ENCODE measurements at regions not wholly inside any gene's neighbourhood (a gene's known extent, or its start where the extent isn't known, plus 50 kb on each side); places are given as distances from the start of the nearest gene placed in this dataset.
"Not testable (repeated sequence)": the region's sequence is repeated elsewhere in the genome, so short reads cannot be mapped to it uniquely, and the experiment has no call there.

DNA sequence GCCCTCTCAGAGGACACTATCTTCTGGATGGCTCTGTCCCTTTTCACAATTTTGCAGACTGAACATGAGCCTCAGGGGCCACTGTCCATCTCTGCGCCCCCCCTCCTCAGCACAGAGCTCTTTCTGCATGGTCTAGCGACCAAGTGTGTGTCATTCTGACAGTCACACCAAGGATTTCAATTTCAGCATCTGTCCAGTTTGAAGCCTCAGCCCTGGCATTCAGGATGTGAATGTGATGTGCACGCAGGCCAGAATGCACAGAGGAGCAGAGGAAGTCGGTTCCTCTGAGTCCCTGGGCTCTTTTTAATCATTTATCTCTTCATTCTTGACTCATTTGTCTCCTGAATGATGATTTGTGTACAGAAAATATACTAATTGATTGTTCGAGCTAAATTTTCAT, 102.0 kb upstream of the PWP1 start:
- no peak for DNase-seq (ENCODE audit: low read depth in 2 of 2)

DNA sequence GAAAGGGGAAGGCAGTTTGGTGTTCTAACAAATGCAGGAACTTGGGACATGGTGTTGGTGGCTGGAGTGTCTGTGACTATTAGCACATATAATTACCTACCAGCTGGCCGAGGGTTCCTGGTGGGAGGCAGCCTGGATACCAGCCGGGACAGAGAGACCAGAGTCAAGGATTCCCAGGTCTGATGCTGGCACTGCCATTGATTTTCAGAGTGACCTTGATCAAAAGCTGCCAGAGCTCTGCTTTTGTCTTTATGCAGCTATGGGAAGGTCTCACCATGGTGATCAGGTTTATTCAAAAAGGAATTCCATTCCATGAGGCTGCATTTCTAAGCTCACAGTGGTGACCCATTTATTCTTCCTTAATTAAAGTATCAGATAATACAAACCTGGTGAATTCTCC, 101.0 kb upstream of the PWP1 start:
- DNase-seq (ENCODE audit: low read depth in 2 of 2): no peak

DNA sequence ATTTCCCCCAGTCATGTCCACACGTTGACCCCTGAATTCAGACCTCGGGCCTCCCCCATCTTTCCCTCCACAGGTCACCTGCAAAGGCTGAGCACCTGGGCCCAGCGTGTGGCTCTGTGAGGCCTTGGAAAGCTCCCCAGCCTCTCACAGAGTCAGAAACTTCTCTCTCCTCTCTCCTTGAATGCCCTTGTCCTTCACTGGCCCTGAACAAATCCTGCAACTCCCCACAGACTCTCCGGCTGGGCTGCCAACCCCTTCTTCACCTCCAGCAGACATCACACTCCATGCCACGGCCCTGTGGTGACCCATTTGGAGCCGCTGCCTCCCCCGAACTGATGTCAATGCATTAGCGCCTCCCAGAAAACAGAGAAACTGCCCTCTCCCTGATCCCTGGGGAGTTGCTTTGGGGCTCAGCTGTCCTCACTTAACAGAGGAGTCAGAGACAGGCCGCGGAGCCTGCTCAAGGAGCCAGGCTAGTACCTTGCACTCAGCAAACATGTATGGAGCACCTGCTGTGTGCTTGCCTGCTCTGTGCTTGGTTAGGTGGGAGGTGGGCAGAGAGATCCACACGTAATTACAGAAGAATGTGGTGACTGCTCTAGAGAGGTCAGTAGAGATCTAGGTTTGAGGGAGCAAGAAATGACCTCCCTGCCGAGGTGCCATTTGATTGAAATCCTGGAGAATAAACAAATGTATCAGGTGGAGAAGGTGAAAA, 99.2 kb upstream of the PWP1 start:
- DNase-seq (ENCODE audit: low read depth in 2 of 2): no peak

DNA sequence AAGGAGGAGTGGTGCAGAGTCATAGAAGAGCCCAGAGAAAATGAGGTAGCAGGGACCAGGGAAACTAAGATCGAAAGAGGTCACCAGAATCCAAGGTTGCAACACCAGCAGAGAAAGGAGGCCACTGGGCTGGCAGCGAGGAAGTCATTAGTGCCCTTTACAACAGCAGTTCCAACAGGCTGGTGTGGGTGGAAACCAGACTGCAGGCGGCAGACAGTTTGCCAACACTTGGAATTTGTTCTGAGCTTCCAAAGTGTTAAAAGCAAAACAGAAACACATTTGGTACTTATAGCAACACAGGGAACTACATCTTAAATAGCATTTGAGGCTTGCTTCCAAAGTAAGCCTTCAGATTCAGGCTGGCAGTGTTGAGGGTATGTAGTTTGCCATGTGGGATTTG, 95.2 kb upstream of the PWP1 start:
- no peak for DNase-seq (ENCODE audit: low read depth in 2 of 2)

DNA sequence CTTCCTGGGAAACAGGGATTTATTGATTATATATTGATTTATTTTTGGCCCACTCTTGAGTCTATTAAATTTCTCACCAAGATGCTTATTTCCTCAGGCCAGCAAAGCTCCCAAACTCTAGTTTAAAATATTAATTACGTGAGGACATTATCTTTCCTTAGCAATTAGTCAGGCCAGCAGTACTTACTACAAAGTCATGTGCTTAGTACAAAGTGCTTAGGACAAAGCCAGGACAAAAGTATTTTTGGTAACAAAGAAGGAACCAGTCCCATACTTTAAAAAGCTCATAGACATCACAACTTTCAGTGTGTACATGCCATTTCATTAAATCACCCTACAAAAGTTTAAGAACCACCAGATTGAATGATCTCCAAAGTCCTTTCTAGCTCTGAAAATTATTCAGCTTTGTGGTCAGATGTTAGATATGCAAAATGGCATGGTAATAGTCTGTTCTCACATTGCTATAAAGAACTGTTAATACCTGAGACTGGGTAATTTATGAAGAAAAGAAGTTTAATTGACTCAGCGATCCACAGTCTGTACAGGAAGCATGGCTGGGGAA, 94.7 kb upstream of the PWP1 start:
- no peak for DNase-seq (ENCODE audit: low read depth in 2 of 2)

DNA sequence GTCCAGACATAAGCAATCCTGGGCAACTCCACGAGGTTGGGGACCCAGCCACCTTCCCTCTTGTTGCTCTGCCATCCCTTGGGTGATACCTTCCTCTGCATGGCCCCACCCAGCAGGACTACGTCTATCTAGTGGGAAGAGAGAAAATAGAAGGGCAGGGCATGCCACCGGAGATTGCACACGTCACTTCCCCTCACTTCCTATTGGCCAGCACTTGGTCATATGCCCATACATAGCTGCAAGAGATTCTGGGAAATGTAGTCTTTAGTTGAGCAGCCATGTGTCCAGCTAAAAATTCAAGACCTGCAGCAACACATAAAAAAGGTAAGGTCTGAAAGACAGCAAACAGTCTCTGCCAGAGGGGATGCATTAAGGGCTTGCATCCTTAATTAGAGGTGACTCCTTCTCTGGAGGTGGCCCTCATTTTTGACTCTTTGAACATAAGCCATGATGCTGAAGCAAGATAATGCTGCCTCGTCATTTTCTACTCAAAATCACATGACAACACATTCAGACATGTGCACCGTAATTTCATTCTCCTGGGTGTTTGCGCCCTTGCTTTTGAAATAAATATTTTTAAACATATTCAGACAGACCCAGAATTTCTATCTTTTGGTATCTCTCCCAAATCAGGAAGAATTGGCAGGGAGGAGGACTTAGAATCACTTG, 91.8 kb upstream of the PWP1 start:
- DNase-seq (ENCODE audit: low read depth in 2 of 2): no peak

DNA sequence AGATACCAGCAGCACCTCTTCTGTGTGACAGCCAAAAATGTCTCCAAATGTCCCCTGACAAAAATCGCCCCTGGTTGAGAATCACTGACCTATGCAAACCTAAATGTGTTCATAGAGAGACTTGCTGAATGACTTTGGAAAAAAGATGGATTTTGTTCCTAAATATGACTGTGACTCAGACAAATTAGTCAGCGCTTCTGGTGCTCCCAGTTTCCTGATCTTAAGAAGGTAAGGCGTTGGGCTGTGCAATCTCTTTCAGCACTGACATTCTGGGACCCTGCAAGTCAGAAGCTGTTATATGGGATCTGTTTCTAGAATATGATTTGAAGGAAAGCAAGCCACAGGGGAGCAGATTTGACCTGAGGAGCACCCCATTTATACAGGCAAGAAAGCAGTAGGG, 90.6 kb upstream of the PWP1 start:
- DNase-seq (ENCODE audit: low read depth in 2 of 2): no peak

DNA sequence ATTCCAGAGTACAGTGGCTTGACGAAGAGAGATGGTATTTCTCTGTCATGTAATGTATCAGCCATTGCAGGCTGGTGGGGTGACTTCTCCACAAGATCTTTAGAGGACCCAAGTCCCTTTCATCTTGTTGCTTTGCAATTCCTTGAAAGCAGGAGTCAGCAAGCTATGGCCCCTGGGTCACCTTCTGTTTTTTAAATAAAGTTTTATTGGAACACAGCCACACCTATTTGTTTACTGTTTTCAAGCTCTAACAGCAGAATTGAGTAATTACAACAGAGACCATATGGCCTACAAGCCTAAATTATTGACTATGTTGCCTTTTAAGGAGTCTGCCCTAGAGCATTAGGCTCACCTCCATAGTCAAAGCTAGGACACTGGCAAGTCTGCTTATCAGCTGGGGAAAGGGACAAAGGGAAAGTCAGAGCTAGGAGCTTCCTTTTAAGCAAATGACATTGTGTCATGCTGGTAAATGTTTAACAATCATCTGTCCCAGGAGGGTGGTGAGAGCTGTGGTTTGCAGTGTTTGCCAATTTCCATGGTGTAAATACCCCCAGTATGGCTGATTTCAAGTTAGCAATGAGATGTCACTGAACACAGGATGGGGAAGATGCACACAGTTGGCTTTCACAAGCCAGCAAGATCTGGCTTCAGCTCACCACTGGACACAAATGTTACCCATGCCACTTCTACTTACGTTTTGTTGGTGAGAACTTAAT, 87.7 kb upstream of the PWP1 start:
- DNase-seq (ENCODE audit: low read depth in 2 of 2): no peak

DNA sequence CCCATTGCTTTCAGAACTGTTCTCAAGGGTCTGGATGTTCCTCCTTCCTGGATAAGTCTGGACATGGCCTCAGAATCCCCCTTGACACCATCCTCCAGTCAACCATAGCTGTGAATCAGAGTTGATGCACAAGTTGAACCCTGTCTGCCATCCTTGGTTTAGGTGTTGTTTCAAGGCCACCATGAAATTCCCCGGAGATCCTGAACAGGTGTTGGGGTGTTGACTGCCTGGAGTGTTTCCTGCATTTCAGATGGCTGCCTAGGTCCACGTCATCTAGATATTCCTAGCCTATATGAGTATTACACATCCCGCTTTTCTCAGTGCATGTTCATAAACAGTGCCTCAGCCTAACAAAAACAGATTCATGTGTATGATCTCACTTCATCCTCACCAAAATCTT, 86.7 kb upstream of the PWP1 start:
- no peak for DNase-seq (ENCODE audit: low read depth in 2 of 2)

DNA sequence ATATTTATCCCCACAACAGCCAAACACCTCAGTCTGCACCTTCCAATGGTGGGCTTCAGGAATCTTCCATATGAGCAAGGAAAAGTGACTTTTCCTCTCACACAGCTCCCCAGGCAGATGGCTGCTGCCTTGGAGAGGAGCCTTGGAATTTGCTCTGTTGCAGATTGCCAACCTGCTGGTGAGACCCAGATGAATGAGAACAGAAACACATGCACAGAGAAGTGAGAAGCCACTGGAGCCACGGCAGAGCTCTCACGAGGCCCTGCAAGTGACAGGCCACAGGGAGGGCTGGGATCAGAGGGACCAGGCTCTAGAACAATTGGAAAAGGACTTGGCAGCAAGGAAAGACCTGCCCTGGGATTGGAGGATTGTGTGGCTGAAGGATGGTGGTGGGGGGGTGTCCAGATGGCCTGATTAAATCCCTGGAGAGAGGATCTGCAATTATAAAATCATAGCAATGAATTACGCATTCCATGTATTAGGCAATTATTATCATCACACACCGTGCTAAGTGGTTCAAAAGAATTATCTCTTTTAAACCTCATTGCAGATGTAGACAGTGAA, 84.9 kb upstream of the PWP1 start:
- no peak for DNase-seq (ENCODE audit: low read depth in 2 of 2)

DNA sequence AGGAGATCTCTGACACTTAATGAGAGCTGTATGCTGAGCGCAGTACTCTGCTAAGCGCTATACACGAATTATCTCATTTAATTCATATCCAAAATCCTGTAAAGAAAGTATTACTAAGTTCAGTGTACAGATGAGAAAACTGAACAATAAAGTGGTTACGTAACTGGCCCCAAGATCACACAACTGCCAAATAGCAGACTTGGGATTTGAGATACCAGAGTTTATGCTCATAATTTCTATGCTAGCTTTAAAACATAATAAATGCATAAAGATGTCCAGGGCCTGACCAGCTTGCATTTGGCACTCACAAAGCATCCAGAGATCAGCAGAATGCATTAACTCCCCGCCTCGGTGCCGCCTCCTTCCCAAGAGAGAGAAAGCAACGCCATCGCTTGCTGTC, 83.2 kb upstream of the PWP1 start:
- DNase-seq (ENCODE audit: low read depth in 2 of 2): no peak

DNA sequence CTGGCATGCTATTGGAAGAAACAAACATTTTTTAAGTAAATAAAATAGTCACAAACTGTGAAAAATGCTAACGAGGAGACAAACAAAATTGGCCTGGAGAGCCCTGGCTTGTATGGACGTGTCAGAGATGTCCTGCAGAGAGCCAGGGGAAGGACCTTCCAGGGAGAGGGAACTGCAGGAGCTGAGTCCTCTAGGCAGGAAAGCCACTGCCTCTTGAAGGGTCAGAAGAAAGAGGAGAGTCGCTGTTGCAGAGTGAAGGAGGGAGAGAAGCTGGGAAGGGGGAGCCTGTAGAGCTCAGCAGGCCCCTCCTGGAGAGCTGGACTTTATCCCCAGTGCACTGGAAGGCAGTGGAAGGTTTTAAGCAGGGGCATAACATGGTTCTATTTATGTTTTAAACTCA, 80.3 kb upstream of the PWP1 start:
- DNase-seq (ENCODE audit: low read depth in 2 of 2): no peak

DNA sequence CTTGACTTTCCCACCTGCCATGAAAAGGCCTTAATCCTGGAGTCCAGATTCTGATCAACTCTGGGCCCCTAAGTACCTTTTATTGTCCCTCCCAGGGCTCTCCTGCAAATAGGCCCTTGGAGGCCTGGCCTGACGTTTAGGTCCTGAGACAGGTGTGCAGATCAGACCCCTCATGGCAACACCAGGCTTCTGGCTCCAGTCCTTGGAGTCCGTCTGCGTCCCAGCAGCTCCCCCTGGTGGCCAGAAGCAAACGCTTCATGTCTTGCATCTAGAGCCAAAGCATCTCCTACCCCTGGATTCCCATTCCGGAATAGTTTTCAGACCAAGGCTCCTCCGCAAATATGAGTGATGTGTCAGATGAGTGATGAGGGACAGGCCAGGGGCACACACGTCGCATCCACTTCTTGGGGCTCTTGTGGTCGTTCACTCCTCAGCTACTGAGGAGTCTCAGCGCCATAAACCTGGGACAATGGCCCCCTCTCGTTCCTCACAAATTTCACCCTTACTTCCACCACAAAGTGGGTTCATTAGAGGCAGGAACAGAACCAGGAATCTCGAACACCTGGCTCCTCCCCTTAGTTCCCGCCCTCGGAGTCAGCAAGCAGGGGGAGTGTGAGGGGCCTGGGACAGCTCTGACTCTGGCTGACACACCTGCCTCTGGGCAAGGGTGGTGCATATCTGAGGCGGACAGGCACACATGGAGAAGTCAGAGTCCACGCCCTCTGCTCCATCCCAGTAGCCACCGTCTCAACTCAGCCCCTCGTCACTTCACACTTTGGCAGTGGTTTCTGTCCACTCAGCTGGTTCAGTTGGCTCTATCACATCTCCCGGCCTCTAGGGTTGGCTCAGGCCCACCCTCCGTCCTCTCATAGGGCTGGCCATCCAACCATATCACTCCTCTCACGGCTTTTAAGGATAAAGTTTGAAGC, 77.9 kb upstream of the PWP1 start:
- peak; percentile 55 to 73 for DNase-seq (ENCODE audit: low read depth in 2 of 2)

DNA sequence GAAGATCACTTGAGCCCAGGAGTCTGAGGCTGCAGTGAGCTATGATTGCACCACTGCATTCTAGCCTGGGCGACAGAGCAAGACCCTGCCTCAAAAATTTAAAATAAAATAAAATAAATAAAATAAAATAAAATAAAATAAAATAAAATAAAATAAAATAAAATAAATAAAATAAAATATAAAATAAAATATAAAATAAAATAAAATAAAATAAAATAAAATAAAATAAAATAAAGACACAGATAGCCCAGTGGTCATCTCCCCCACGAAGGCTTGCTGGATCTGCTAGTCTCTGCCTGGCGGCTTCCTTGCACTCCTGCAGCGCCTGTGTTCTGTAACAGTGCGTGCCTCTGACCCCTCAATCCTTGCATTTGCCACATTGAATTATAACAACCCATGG, 76.8 kb upstream of the PWP1 start:
- DNase-seq (ENCODE audit: low read depth in 2 of 2): not testable (repeated sequence)

DNA sequence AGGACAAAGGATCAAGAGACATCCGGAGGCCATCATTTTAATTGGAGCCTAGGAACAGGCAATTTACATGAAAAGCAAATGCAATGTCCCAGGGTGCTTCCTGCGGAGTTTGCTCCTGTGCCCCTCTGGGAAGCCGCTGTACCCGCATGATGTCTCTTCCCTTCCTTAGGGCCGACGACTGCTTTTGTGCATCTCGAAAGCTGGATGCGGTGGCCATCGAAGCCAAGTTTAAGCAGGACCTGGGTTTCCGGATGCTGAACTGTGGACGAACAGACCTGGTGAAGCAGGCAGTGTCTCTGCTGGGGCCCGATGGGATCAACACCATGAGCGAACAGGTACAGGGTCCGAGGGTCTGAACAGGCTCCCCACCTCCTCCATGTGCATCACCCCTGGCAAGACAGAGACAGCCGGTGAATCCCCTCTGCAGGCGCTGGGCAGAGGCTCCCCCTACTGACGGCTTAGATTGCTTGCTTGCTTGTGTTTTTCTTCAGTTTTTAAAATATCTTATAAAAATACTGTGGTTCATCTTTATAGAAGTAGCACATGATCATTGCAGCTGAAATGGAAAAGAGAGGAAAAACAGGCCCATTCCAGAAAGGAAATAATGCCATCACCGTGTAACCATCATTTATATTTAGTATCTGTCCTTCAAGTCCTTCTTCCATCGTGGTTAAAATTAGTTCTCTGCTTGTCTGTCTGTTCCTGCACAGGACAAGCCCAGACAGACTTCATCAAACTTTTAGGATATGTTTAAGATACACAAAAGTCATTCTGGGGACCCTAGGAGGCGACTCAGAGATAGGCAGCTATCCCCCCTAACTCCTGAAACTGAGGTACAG, 75.4 kb upstream of the PWP1 start:
- peak in 1 of 2 donors; percentile 7 for DNase-seq (ENCODE audit: low read depth in 2 of 2)

DNA sequence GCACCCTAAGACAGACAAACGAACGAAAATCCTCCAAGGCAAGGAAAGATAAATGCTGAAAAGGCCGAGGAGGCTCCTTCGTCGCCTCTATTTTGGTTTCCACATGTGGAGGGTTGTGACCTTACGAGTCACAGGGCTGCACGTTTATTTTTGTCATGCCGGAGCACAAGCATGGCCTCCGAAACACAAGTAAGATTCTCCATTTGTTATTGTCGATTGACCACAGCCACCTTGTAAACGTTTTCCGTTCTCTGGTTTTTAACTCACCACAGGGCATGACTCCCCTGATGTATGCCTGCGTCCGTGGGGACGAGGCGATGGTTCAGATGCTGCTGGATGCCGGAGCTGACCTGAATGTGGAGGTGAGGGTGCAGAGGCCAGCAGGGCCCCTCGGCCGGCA, 73.1 kb upstream of the PWP1 start:
- no peak for DNase-seq (ENCODE audit: low read depth in 2 of 2)

DNA sequence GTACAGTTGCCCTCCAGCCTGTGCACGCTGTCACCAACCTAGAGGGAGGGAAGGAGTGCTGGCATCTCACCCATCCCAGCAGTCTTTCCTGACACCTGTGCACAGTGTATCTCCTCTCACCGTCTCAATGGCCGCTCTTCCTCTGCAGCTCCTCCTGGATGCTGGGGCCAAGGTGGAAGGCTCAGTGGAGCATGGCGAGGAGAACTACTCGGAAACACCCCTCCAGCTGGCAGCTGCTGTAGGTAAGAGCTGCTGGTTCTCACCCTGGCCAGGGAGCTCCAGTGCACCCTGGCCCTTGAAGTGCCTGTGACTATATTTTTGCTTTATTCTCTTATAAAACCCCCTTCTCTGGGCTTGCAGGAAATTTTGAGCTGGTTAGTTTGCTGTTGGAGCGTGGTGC, 68.7 kb upstream of the PWP1 start:
- DNase-seq (ENCODE audit: low read depth in 2 of 2): no peak

DNA sequence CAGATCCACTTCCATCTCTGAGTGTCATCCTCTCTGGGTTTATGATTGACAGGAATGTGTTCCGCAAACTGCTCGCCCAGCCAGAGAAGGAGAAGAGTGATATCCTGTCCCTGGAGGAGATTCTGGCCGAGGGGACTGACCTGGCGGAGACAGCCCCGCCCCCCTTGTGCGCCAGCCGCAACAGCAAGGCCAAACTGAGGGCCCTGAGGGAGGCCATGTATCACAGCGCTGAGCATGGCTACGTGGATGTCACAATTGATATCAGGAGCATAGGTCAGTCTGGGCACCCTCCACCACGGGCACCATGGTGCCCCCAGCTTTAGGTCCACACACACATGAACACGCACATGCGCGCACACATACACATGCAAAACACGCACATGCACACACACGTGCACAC, 67.5 kb upstream of the PWP1 start:
- DNase-seq (ENCODE audit: low read depth in 2 of 2): no peak

DNA sequence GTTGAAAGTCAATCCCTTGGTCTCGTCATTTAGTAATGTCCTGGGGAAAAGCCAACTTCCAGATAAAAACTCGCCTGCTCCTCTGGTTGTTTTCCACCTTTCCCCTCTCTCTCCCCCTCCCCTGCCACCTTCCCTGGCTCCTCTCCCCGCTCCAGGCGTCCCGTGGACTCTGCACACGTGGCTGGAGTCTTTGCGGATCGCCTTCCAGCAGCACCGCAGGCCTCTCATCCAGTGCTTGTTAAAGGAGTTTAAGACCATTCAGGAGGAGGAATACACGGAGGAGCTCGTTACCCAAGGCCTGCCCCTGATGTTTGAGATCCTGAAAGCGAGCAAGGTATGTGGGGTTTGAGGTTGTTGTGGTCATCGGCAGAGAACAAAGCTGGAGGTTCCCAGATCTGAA, 65.8 kb upstream of the PWP1 start:
- no peak for DNase-seq (ENCODE audit: low read depth in 2 of 2)

DNA sequence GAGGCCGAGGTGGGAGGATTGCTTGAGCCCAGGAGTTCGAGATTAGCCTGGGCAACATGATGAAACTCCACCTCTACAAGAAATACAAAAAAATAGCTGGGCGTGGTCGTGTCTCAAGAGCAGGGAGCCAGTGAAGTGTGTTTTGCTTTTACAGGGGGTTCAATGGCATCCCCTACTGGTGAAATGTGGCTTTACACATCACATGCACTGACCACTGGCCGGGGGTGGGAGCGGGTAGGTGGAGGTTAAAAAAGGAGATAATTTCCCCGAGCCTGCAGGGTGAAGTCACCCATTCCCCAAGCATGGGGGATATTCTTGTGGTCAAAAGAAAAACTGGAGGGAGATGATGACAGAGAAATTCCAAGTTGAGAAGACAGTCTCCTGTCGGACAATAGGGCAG, 63.6 kb upstream of the PWP1 start:
- DNase-seq (ENCODE audit: low read depth in 2 of 2): no peak

DNA sequence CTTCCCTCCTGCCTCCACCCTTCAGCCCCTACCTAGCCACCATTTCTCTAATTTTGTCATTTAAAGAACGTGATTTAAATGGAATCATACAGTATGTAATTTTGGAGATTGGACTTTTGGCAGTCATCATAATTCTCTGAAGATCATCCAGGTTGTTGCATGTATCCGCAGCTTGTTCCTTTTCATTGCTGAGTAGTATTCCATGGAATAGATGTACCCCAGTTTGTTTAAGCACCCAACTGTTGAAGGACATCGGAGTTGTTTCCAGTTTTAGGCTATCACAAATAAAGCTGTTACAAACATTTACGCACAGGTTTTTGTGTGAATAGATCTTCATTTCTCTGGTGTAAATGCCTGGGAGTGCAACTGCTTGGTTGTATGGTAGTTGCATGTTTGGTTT, 61.1 kb upstream of the PWP1 start:
- no peak for DNase-seq (ENCODE audit: low read depth in 2 of 2)
